DMS 273 (cell line): ENCODE measurements at regions not wholly inside any gene's neighbourhood (a gene's known extent, or its start where the extent isn't known, plus 50 kb on each side); places are given as distances from the start of the nearest gene placed in this dataset.
"Not testable (repeated sequence)": the region's sequence is repeated elsewhere in the genome, so short reads cannot be mapped to it uniquely, and the experiment has no call there.

Experiments
- DNase-seq: peaks from one replicate; lab custom pipeline; 2025; ENCODE audit not compliant: unreplicated experiment; lab: John Stamatoyannopoulos, UW

DNA sequence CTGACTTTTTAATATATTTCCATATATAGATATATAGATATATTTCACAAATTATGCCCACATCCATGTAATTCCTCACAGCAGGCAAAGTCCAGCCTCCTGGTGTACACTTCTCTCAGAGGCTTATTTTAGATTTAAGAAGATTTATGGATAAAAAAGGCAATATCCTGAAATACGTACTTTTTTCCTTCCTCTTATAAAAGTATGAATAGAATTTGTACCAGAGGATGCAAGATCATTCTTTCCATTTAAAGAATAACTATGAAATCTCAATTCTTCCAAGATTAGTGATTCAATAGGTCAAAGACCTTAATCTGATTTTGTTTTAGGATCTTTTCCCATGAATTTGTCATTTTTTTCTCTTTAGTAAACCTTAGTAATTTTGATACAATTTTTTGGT, 597.9 kb upstream of the TBL1XR1 start:
- no peak for DNase-seq

DNA sequence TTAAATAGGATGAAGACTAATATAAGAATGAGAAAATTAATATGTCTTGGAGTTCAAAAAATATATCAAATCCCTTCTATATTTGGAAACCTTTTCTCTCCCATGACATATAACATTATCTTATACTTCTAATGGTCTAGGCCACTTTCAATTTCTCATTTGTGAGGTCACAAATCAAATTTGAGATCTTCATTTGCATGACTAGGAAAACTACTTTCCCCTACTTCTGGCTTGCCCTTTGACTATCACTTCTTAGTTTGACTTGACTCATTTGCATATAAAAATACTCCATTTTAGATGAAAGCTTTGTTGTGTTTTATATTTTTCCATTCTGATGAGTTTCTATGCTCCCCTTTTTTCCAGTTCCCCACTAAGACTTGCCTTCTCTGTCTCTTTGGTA, 598.6 kb upstream of the TBL1XR1 start:
- DNase-seq = no peak

DNA sequence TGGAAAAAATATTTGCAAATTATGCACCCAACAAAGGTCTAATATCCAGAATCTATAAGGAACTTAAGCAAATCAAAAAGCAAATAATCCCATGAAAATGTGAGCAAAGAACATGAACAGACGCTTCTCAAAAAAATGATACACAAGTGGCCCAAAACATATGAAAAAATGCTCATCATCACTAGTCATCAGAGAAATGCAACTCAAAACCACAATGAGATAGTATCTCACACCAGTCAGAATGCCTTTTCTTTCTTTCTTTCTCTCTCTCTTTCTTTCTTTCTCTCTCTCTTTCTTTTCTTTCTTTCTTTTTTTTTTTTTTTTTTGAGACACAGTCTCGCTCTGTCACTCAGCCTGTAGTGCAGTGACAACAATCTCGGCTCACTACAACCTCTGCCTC, 602.9 kb upstream of the TBL1XR1 start:
- not testable (repeated sequence) for DNase-seq

DNA sequence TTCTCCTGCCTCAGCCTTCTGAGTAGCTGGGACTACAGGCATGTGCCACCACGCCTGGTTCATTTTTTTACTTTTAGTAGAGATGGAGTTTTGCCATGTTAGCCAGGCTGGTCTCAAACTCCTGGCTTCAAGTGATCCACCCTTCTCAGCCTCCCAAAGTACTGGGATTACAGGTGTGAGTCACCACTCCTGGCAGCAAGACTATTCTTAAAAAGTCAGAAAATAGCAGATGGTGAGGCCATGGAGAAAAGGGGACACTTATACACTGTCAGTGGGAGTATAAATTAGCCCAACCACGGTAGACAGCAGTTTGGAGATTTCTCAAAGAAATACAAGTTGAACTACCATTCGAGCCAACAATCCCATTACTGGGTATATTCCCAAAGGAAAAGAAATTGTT, 603.3 kb upstream of the TBL1XR1 start:
- DNase-seq = peak; percentile 14

DNA sequence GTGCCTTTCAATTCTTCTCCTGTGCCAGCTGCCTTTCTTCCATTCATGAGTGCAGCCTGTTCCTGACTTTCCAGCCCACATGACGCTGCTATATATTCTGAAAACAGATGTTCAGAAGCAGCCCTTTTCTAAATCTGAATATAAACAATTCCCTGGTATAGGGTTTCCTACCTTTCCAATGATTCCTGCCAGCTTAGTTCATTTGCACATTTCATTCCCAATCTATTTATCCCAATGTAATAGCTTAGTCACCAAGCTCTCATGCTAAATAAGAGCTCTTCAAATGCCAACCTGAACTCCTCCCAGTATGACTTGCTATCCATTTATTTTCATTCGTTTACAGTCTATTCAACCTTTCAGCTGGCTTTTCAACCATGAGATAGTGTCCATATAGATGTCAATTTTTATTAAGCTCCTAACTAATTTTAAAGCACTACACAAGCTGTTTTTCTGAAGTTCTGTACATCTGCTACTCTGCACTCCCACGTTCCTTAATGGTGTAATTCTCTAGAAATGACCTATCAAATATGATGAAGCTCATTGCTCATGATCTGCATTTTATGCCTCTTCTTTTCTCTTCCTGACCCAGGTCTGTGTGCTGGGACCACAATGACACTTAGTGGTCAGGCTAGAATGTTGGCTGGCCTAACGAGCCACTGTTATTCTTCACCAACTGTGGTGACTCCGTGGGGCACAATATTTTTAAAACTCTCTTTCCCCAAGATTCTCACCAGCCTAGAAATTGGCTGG, 605.0 kb upstream of the TBL1XR1 start:
- peak; percentile 80 for DNase-seq

DNA sequence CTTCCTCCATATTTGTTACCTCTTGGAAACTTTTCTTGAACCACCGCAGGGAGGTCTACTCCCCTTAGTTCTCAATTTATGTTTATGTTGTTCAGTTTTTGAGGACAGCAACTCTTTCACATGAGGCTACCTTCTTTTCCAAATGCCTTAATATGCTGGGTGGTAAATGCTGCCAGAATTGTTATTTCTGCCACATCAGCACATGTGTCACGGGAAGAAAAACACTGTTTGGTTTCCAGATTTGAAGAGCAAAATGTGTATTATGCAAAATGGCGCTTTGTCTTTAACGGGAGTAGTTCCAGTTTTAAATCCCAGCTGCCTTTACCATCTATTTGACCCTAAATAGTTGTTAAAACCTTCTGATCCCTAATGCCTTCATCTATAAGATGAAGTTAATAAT, 606.2 kb upstream of the TBL1XR1 start:
- no peak for DNase-seq

DNA sequence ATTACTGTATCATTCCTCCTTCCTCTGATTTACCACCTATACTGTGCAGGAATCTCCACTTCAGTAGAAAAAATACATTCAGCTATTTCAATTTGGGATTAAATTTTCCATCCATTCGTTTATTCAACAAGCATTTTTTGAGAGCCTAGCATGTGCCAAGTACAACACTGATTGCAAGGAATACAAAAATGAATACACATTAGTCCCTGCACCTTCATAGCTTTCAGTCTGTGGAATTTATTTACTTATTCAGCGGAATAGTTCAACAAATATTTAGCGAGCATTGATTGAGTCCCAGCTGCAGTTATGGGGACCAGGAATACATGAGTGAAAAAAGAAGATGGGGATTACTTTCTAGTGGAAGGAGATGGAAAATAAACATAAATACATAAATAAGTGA, 606.8 kb upstream of the TBL1XR1 start:
- DNase-seq = no peak

DNA sequence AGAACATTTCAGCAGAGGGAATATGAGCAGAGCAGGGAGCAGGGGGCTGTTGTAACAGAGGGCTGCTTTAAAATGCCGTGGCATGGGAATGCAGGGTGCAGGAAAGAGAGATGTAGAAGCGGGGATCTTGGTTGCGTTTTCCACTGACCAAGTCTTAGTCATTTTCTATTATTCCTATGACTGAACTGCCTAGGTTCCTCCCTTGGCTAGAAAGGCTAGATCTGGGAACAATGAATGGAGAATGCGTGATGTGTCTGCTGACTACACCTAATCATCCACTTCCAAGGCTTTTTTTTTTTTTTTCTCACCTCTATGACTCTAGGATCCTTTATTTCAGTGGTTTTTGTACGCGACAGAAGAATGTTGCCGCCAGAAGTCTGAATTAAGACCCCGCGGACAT, 607.4 kb upstream of the TBL1XR1 start:
- no peak for DNase-seq

DNA sequence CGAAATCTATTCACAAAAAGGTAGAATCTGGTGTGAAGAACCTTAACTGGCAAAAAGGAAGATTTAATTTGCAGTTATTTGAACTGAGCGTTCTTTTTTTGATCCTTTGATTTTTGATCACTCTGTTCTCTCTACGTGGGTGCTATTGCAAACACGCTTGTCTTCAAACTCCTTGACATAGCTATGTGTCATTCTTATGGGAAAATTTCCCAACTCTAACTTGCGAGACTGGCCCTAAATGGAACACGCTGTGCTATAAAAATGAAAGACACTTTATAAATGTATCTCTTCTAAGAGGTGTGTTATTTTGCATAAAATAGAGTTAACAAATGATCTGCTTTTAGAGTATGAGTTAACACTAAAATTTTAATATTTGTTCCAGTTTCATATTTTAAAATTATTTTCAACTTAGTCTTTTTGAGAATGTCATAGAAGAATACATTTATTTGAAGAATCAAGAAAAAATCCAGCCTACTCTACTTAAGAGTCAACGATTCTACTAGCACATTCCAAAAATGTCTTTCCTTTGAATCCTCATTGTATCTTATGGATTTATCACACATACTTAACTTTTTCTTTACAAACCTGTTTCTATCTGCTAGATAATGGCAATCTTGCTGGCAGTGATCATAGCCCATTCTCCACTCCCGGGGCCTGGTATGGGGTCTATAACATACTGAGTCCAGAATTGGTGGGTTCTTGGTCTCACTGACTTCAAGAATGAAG, 610.0 kb upstream of the TBL1XR1 start:
- DNase-seq = no peak

DNA sequence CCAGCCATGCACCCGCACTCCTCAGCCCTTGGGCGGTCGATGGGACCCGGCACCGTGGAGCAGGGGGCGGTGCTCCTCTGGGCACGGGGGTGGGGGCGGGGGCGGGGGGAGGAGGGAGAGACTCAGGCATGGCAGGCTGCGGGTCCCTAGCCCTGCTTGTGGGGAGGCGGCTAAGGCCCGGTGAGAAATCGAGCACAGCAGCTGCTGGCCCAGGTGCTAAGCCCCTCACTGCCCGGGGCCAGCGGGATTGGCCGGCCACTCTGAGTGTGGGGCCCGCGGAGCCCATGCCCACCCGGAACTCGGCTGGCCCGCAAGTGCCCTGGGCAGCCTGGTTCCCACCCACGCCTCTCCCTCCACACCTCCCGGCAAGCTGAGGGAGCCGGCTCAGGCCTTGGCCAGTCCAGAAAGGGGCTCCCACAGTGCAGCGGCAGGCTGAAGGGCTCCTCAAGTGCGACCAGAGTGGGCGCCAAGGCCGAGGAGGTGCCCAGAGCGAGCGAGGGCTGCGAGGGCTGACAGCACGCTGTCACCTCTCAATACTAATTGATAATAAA, 611.7 kb upstream of the TBL1XR1 start:
- DNase-seq = not testable (repeated sequence)

DNA sequence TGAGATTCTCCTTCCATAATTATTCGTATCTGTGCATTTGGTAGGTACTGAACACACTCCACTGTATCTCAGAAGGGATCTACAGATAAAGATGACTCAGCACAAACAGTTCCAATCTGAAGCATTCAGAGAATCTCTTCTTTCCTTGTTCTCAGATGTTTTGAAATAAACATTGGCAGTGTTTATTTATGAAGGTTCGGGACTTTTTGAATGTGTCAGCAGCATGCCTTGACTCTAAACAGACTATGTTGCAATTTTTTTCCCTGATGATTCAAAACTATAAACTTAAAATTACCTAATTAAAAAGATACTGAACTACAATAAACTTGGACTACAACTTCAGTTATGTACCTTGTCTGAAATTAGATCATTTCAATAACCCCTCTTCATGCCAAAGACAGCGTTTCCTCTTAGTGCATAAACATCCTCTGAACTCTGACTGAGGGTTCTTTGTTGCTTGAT, 612.9 kb upstream of the TBL1XR1 start:
- no peak for DNase-seq

DNA sequence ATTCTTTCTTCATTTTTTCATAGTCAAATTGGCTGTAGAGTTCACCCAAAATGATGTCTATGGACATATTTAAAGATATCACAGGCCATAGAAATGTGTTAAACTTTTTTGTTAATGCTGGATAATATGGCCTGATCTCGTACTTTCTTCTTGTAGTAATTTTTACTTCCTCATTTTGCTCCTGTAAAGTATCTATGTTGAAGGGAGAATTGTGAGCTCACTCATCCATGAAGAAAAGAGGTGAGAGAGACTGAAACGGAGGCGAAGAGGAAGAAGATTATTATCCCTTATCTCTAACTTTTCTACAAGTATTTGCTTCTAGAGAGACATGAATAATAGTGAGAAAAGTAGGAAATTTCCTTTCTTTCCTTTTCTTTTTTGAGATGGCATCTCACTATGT, 613.8 kb upstream of the TBL1XR1 start:
- DNase-seq = no peak

DNA sequence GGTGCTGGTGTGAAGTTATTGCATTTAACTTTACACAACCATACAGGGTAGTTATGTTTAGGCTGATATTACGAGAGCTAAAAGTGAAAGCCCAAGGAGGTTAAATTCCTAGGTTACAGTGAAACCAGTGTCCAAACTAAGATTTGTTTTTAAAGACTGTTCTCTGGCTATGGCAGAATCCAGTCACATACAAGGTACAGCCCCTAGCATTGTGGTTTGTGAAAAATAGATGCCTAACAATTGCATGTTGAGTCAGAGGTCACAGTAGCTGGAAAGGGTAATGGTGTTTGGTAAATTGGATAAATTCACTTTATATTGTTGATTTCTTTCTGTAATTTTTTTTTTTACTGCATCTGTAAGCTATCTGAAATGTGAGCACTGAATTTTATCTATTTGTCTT, 614.6 kb upstream of the TBL1XR1 start:
- DNase-seq = no peak

DNA sequence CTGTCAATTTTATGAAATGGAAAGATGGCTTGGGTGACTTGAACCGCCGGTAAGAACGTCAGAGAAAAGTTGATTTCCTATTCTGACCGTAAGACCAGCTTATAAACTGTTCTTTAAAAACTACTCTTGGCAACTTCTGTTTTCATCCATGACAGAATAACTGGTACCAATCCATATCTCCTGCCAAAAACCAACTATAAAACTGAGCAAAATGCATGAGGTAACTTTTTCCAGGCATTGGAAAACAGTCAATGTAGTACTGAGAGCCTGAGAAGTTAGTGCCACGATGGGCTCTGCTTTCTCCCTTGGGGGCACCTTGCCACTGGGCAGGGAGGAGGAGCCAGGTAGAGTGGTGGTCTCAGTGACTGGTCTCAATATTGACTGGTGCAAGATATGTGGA, 615.2 kb upstream of the TBL1XR1 start:
- no peak for DNase-seq

DNA sequence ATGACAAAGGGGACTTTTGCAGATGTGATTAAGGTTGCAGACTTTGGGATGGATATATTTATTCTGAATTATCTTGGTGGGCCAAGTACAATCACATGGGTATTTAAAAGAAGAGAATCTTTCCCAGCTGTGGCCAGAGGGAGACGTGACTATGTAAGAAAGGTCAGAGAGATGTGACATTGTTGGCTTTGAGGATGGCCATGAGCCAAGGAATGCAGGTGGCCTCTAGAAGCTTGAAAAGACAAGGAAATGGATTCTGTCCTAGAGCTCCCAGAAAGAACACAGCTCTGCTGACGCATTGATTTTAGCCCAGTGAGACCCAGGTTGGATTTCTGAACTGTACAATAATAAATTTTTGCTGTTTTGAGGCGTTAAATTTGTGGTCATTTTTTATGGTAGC, 616.0 kb upstream of the TBL1XR1 start:
- no peak for DNase-seq

DNA sequence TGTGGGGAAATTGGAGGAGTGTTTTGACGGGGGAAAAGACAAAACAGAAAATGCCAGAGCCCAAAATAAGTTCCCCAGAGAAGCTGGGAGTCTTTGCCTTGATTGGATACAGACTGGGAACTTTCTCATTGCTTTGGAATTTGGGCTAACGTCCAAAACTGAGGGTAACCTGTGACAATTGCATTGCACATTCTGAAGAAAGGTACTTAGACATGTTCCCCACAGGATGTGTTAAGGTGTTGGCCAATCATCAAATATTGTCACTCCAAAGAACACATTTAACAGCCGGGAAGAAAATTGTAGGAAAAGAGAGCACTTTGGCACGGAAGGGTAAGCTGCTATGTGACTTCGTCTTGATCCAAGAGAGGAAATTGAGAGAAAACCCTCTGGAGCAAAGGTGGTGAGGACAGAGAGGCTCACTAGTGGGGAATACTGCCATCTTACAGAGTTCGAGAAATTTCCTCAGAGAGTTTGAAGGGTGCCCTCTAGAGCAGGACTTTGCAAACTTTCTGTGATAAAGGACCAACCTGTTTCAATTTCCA, 619.5 kb upstream of the TBL1XR1 start:
- peak; percentile 16 for DNase-seq

DNA sequence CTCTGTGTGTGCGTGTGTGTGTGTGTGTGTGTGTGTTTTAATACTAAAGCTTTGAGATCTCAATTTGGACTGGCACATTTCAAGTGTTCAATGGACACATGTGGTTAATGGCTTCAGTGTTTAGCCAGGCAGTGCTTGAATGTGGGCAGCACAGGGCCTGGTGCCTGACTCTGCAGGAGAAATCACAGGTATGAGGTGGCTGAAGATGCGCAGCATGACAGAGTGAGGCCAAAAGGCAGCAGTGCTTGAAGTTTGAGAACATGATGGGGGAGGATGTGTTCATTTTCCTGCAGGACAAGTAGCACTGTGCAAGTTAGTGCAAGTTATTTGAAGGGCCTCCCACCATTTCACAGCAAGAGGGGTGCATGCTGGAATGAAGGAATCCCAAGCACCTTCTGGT, 620.5 kb upstream of the TBL1XR1 start:
- no peak for DNase-seq

DNA sequence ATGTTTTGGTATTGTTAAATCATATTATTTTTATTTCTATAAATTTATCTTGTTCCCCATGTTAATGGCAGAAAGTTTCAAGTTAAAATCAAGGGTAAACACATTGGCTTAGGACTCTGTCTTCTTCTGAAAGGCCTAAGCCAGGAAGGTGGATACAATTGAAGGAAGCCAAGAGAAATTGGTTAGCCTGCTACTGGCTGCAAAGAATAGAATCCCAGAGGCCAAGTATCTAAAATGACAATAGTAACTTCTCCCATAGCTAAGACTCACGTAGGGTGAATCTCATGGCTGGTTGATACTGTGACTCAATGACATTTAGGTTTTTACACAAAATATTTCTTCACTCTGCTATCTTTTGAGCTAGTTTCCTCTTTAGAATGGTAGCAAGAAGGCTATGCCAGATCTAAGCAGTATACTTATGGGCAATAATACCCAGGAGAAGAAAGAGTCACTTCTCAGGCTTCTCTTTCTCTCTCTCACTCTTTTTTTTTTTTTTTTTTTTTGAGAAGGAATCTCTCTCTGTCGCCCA, 621.5 kb upstream of the TBL1XR1 start:
- no peak for DNase-seq

DNA sequence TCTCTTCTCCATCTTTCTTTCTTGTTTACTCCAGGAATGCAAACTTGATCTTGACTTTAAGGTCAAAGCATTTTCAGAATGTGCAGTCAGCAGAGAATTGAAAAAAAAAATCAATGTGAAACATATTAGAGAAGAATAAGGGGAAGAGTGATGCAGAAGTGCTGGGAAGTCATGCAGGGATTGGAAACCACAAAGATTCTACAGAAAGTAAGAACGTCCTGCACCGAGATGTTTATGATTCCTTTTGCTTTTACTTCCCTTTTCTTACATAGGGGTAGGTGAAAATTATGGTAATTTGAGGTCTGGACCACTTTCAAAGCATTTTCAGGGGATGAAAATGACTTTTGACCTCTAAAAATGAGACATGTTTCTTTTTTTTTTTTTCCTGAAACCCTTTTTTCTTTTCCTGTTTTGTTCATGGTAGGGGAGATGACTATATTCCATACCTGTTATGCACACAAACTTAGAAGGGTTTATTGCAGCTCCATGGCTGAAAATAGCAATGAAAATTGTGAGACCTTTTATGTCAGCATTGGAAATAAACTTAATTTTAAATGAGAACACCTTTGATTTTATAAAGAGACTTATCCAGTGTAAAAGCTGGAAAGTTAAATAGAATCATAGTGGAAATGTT, 623.5 kb upstream of the TBL1XR1 start:
- DNase-seq = no peak

DNA sequence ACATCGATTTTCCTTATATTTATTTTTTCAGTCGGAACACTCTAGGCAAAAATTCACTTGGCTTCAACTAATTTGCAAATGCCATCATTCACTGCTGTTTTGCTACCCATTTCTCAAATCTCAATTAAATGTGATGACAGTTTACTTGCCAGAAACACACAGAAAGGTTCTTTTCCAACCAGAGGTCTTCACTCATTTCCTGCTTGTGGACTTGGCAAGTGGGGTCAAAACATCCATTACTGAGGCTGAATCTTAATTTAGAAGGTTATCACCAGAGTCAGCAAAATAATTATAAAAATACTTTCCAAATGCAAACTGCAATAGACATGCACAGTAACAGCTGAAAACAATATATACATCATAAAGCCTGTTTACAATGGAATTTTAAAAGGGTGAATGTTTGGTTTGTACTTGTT, 625.4 kb upstream of the TBL1XR1 start:
- no peak for DNase-seq

DNA sequence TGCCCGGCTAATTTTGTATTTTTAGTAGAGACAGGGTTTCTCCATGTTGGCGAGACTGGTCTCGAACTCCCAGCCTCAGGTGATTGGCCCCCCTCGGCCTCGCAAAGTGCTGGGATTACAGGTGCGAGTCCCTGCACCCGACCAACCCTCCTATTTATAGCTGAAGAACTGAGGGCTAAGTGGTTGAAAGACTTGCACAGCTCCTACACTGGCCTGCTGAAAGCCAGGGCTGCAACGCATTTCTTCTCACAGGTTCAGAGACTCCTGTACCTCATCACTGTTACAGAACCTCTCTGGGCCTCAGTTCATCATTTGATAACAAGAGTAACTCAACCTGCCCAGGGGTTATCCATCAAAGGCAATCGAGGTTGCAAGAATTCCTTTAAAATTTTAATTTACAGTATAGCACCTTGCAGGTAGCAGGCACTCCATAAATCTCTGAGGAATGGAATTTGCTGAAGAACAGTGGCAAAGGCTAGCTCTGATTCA, 626.5 kb upstream of the TBL1XR1 start:
- no peak for DNase-seq
